ENCODE measurements at regions not wholly inside any gene's neighbourhood (a gene's known extent, or its start where the extent isn't known, plus 50 kb on each side); places are given as distances from the start of the nearest gene placed in this dataset.

DNA sequence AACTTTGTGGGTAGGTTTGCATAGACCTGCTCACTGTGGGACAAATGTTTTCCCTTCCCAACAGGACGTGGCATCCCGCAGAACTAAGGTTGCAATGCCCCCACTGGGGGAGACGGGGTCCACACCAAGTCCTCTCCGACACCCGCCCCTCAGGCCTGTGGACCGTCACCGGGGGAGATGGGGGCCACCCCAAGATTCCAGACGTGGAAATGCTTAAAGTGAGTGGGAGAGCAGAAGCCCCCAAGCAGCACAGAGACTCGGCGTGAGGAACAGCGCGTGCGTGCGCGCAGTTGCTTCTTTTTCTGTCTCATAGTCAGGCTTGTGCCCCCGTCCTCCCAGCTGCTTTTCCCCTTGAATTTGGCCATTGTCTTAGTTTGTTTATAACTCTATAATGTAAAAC lies 826.3 kb upstream of the SALL3 start:
- TF ChIP-seq EZH2 (IDR thresholded peaks at IDR 0.05; ENCODE audit: insufficient read depth, poor library complexity, severe bottlenecking) (no peak), EZH2phosphoT487 (IDR thresholded peaks at IDR 0.05; ENCODE audit: insufficient read depth, low read depth) (no peak)
